SK-N-SH (cell line): ENCODE measurements at regions not wholly inside any gene's neighbourhood (a gene's known extent, or its start where the extent isn't known, plus 50 kb on each side); places are given as distances from the start of the nearest gene placed in this dataset.

Experiments used
- EP300 ChIP-seq, 2 experiments: IDR thresholded peaks; 2 replicates each; pipeline versions ENCODE4 v1.4.0 to v1.6.1; 2012; ENCODE audit warnings: borderline replicate concordance in 1 of 2, low read depth in 1 of 2, low read length in 1 of 2
- FOSL2 ChIP-seq: IDR thresholded peaks from 2 replicates; pipeline ENCODE4 v1.4.0; 2012; ENCODE audit warnings: low read depth, mild to moderate bottlenecking, moderate library complexity, borderline replicate concordance
- FOXJ3 ChIP-seq: sonication (generic); formaldehyde crosslinking; IDR thresholded peaks from 2 replicates; pipeline ENCODE4 v1.5.1; 2020; ENCODE audit warnings: mild to moderate bottlenecking, missing genetic modification reagents
- FOXM1 ChIP-seq: IDR thresholded peaks from 2 replicates; pipeline ENCODE4 v1.4.0; 2012; ENCODE audit warnings: low read depth, mild to moderate bottlenecking
- JUND ChIP-seq: IDR thresholded peaks from 2 replicates; pipeline ENCODE4 v1.4.0; 2012
- MEF2A ChIP-seq: IDR thresholded peaks from 2 replicates; pipeline ENCODE4 v1.4.0; 2012; ENCODE audit warnings: low read depth, borderline replicate concordance
- POLR2AphosphoS5 ChIP-seq: IDR thresholded peaks from 2 replicates; pipeline ENCODE4 v1.6.1; 2012; ENCODE audit warnings: low read depth, low read length
- RFX5 ChIP-seq: IDR thresholded peaks from 2 replicates; pipeline ENCODE4 v1.6.1; 2012; ENCODE audit warnings: mild to moderate bottlenecking, improper control_type of control experiment, low read length
- TCF12 ChIP-seq: IDR thresholded peaks from 2 replicates; pipeline ENCODE4 v1.4.0; 2012
- USF1 ChIP-seq: IDR thresholded peaks from 2 replicates; pipeline ENCODE4 v1.4.0; 2012; ENCODE audit warnings: low read depth, borderline replicate concordance
- TF ChIP-seq, protein P1 (sequence below): fragments of 200-600 bp; sonication (generic); IDR thresholded peaks from 2 replicates; pipeline ENCODE4 v1.6.1; 2017; ENCODE audit warnings: antibody characterized with exemption, mild to moderate bottlenecking, moderate library complexity
- TF ChIP-seq, protein P2 (sequence below): fragments of 150-350 bp; IDR thresholded peaks from 2 replicates; pipeline ENCODE4 v1.6.1; 2017; ENCODE audit warnings: antibody characterized with exemption, low read length, low read depth, borderline replicate concordance

- TF ChIP-seq, protein P1, sequence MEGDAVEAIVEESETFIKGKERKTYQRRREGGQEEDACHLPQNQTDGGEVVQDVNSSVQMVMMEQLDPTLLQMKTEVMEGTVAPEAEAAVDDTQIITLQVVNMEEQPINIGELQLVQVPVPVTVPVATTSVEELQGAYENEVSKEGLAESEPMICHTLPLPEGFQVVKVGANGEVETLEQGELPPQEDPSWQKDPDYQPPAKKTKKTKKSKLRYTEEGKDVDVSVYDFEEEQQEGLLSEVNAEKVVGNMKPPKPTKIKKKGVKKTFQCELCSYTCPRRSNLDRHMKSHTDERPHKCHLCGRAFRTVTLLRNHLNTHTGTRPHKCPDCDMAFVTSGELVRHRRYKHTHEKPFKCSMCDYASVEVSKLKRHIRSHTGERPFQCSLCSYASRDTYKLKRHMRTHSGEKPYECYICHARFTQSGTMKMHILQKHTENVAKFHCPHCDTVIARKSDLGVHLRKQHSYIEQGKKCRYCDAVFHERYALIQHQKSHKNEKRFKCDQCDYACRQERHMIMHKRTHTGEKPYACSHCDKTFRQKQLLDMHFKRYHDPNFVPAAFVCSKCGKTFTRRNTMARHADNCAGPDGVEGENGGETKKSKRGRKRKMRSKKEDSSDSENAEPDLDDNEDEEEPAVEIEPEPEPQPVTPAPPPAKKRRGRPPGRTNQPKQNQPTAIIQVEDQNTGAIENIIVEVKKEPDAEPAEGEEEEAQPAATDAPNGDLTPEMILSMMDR, result no peak
- TF ChIP-seq MEF2A (no peak), POLR2AphosphoS5 (no peak), EP300 (IDR thresholded peaks at IDR 0.05; ENCODE audit: borderline replicate concordance in 1 of 2, low read depth in 1 of 2, low read length in 1 of 2) (no peak), FOXJ3 (CRISPR knock-in tag) (no peak), USF1 (no peak), RFX5 (no peak), TCF12 (no peak), JUND (no peak), FOSL2 (no peak), FOXM1 (no peak)
- TF ChIP-seq, protein P2, sequence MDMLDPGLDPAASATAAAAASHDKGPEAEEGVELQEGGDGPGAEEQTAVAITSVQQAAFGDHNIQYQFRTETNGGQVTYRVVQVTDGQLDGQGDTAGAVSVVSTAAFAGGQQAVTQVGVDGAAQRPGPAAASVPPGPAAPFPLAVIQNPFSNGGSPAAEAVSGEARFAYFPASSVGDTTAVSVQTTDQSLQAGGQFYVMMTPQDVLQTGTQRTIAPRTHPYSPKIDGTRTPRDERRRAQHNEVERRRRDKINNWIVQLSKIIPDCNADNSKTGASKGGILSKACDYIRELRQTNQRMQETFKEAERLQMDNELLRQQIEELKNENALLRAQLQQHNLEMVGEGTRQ, result no peak
Measured at GRCh38 chr4:41819621-41820020, 71.1 kb upstream of the PHOX2B start.
